ENCODE measurements at regions not wholly inside any gene's neighbourhood (a gene's known extent, or its start where the extent isn't known, plus 50 kb on each side); places are given as distances from the start of the nearest gene placed in this dataset.

DNA sequence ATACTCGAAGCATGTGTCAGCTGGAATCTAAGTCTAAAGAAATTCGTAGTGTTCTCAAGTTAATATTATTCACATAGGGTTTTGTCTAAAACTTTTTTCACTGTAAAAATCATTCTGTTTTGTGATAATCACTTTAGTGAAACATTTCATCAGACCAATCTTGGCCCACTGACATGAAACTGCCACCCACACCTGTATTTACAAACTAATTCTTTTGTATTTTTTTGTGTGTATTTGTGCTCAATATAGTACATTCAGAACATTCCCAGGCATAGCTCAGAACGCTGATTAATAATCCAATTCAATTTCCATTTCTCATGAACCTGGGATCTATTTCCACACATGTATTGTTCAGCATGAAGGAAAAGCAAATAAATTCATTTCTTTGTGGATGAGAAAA is 191.7 kb downstream of the RASSF9 start:
- H3K27me3 ChIP-seq (ENCODE audit: insufficient read depth, low read length): no peaks in the 10 kb centered on the region
- H3K4me1 ChIP-seq (ENCODE audit: insufficient read depth, low read length): no peaks in the 10 kb centered on the region
- no peaks in the 10 kb centered on the region for H3K9me3 ChIP-seq (ENCODE audit: low read depth, low read length)
- H3K4me3 ChIP-seq (ENCODE audit: low read length): no peak overlapping the region

DNA sequence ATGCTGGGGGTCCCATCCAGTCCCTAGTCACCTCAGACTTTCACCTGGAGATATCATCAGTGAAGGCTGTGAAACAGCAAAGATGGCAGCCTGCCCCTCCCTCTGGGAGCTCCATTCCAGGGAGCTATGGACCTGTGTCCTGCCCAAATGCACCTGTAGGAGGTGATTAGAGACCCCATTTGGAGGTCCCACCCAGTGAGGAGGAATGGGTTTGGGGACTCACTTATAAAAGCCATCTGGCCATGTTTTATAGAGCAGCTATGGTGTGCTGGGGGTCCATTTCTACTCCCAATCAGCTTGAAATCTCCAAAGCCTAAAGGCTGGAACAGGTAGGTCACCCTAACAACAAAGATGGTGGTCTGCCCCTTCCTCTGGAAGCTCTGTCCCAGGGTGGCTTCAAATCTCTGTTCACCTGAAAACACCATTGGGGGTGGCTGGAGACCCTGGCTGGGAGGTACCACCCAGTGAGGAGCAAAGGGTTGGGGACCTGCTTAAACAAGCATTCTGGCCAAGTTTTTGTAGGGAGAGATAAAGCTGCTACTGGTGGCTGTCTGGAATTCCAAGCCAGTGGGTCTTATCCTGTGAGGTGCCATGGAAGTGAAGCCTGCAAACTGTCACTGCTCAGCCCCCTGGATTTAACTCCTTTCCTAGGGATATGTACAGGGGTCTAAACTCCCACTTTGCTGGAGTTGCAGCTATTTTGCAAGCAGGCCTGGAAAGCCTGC is 182.3 kb downstream of the RASSF9 start:
- Histone ChIP-seq H3K4me1 (ENCODE audit: insufficient read depth, low read length) (no peaks in the 10 kb centered on the region), H3K4me3 (ENCODE audit: low read length) (no peak overlapping the region), H3K9me3 (ENCODE audit: low read depth, low read length) (peaks cover 8% of the 10 kb centered on the region), H3K27me3 (ENCODE audit: insufficient read depth, low read length) (no peaks in the 10 kb centered on the region)

DNA sequence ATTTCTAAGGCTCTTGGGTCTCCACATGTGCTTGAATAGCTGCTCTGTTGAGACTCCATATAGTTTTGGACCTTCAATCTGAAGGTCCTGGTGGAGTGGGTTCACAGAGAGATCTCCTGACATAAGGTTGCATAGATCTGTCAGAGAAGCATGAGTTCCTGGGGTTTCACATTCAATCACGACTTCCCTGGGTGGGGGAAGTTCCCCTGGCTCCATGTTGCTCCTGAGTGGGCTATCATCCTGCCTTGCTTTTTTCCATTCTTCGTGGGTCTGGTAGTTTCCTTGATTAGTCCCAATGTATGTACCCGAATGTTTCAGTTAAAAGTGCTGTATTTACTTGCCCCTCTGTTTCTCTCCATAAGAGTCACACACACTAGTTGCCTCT is 181.8 kb downstream of the RASSF9 start:
- no peak overlapping the region for H3K4me3 ChIP-seq (ENCODE audit: low read length)
- H3K27me3 ChIP-seq (ENCODE audit: insufficient read depth, low read length): no peaks in the 10 kb centered on the region
- no peaks in the 10 kb centered on the region for H3K4me1 ChIP-seq (ENCODE audit: insufficient read depth, low read length)
- H3K9me3 ChIP-seq (ENCODE audit: low read depth, low read length): peaks cover 8% of the 10 kb centered on the region

DNA sequence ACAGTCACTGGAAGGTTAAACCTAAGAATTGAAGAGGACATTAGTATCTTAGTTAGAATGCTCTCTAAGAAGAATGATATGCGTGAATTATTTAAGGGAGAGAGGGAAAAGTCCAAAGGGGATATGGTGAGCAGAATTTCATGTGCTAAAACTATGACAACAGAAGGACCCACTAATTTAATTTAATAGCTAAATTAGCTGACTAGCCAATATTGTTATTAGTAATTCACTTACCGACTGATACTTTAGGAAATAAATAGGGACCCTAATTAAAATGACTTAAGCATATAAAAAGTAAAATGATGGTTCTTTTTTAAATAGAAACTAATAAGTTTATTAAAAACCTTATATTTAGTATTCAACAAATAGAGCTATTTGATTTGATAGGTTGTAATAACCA is 179.6 kb downstream of the RASSF9 start:
- Histone ChIP-seq H3K9me3 (ENCODE audit: low read depth, low read length) (no peaks in the 10 kb centered on the region), H3K4me3 (ENCODE audit: low read length) (no peak overlapping the region), H3K4me1 (ENCODE audit: insufficient read depth, low read length) (no peaks in the 10 kb centered on the region), H3K27me3 (ENCODE audit: insufficient read depth, low read length) (no peaks in the 10 kb centered on the region)

DNA sequence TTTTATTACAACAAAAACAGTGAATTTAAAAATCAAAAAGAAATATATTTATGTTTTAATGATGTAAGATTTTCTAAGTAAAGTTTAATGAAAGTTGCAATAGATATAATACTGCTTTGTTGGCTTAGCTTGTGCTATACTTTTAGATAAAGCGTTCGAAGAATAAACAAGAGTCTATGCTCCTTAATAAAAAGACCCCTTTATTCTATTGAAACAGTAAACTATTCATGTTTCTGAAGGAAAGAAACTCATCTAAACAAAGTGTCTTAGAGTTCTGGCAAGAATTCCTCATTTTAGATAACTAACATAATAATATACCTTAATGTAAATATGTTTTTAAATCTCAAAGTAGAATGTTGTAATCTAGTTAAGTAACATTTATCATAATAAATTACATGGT is 179.0 kb downstream of the RASSF9 start:
- Histone ChIP-seq H3K4me3 (ENCODE audit: low read length) (no peak overlapping the region), H3K9me3 (ENCODE audit: low read depth, low read length) (no peaks in the 10 kb centered on the region), H3K4me1 (ENCODE audit: insufficient read depth, low read length) (no peaks in the 10 kb centered on the region), H3K27me3 (ENCODE audit: insufficient read depth, low read length) (no peaks in the 10 kb centered on the region)

DNA sequence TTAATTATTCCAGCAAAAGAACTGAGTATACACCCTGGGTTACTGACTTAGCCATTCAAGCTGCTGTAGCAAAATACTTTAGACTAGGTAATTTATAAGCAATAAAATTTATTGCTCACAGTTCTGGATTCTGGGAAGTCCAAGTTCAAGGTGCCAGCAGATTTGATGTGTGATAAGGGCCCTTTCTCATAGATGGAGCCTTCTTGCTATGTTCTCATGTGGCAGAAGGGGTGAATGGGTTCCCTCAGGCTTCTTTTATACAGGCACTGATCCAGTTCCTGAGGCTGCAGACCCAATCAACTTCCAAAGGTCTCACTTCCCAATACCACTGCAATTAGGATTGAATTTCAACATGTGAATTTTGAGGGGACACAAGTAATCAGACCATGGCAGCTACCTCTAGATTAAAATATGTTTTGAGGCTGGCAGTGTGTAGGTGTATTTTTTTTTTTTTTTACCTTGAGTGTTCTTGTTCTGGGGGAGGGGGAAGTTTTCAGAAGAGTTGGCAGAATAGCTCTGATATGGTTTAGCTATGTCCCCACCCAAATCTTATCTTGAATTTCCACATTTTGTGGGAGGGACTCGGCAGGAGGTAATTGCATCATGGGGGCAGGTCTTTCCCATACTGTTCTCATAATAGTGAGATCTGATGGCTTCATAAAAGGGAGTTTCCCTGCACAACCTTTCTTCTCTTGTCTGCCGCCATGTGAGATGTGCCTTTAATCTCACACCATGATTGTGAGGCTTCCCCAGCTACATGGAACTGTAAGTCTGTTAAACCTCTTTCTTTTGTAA is 178.2 kb downstream of the RASSF9 start:
- no peaks in the 10 kb centered on the region for H3K4me1 ChIP-seq (ENCODE audit: insufficient read depth, low read length)
- H3K4me3 ChIP-seq (ENCODE audit: low read length): no peak overlapping the region
- no peaks in the 10 kb centered on the region for H3K9me3 ChIP-seq (ENCODE audit: low read depth, low read length)
- H3K27me3 ChIP-seq (ENCODE audit: insufficient read depth, low read length): no peaks in the 10 kb centered on the region

DNA sequence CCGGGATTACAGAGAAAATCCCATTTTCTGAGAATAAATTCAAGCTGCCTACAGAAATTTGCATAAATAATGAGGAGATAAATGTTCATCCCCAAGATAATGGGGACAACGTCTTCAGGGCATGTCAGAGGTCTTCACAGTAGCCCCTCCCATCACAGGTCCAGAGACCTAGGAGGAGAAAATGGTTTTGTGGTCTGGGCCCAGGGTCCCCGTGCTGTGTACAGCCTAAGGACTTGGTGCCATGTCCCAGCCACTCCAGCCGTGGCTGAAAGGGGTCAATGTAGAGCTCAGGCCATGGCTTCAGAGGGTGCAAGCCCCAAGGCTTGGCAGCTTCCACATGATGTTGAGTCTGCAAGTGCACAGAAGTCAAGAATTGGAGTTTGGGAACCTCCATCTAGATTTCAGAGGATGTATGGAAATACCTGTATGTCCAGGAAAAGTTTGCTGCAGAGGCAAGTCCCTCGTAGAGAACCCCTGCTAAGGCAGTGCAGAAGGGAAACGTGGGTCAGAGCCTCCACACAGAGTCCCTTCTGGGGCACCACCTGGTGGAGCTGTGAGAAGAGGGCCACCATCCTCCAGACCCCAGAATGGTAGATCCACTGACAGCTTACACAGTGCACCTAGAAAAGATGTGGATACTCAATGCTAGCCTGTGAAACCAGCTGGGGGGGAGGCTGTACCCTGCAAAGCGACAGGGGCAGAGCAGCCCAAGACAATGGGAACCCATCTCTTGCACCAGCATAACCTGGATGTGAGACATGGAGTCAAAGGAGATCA is 176.3 kb downstream of the RASSF9 start:
- Histone ChIP-seq H3K27me3 (ENCODE audit: insufficient read depth, low read length) (no peaks in the 10 kb centered on the region), H3K4me3 (ENCODE audit: low read length) (no peak overlapping the region), H3K9me3 (ENCODE audit: low read depth, low read length) (no peaks in the 10 kb centered on the region), H3K4me1 (ENCODE audit: insufficient read depth, low read length) (no peaks in the 10 kb centered on the region)

DNA sequence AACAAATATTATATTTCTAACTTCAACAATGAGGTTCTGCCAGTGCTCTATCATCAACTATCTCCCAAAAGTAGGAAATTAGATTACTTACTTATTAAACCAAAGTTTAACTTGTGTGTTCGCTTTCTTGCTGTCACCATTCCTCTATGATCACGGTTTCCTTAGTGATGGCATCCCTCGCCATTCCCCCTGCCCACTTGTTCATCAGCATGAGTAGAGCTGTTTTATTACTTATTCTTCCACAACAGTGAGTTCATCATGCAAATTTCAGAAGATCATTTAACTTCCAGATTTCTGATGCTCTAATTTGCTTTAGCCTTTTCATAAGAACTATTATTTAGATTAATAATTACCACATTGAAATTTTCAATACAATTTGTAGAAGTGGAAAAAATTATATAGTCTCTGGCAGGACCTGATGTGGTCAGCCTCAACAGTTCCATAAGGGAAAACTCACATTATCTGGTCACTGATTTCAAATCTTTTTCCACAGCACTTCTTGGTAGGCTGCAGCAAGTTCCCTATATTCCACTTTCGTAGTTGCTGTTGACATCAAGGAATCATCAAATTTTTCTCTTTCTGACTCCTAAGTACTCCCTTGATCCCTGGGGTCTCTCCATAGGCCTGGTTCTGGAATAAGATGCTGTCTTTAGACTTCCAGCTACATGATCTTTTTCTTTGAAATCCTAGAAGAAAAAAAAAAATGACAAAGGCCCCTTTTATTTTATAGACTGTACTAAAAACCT is 174.6 kb downstream of the RASSF9 start:
- no peak overlapping the region for H3K4me3 ChIP-seq (ENCODE audit: low read length)
- no peaks in the 10 kb centered on the region for H3K9me3 ChIP-seq (ENCODE audit: low read depth, low read length)
- no peaks in the 10 kb centered on the region for H3K27me3 ChIP-seq (ENCODE audit: insufficient read depth, low read length)
- H3K4me1 ChIP-seq (ENCODE audit: insufficient read depth, low read length): no peaks in the 10 kb centered on the region

DNA sequence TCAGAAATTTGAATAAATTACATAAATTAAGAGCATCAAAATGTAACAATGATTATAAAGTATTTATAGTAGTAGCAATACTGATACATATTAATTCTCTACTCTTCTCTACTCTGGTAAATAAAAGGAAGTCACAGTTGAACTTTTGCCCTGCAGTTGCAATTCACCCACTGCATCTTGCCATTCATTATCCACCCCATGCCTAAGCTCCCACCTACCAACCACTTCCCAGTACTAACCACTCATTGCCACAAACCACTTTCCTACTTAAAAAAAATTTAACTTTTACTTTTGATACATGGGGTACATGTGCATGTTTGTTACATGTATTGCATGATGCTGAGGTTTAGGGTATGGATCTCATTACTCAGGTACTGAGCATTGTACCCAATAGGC is 174.0 kb downstream of the RASSF9 start:
- no peak overlapping the region for H3K4me3 ChIP-seq (ENCODE audit: low read length)
- no peaks in the 10 kb centered on the region for H3K4me1 ChIP-seq (ENCODE audit: insufficient read depth, low read length)
- H3K27me3 ChIP-seq (ENCODE audit: insufficient read depth, low read length): no peaks in the 10 kb centered on the region
- no peaks in the 10 kb centered on the region for H3K9me3 ChIP-seq (ENCODE audit: low read depth, low read length)

DNA sequence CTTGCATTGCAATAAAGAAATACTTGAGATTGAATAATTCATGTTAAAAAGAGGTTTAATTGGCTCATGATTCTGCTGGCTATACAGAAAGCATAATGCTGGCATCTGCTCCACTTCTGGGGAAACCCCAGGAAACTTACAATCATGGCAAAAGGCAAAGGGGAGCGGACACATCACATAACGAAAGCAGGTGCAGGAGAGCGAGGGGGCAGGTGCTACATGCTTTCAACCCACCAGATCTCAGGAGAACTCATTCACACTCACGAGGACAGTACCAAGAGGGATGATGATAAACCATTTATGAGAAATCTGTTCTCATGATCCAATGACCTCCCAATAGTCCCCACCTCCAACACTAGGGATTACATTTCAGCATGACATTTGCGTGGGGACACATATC is 172.6 kb downstream of the RASSF9 start:
- H3K4me3 ChIP-seq (ENCODE audit: low read length): no peak overlapping the region
- H3K9me3 ChIP-seq (ENCODE audit: low read depth, low read length): no peaks in the 10 kb centered on the region
- no peaks in the 10 kb centered on the region for H3K4me1 ChIP-seq (ENCODE audit: insufficient read depth, low read length)
- H3K27me3 ChIP-seq (ENCODE audit: insufficient read depth, low read length): no peaks in the 10 kb centered on the region

DNA sequence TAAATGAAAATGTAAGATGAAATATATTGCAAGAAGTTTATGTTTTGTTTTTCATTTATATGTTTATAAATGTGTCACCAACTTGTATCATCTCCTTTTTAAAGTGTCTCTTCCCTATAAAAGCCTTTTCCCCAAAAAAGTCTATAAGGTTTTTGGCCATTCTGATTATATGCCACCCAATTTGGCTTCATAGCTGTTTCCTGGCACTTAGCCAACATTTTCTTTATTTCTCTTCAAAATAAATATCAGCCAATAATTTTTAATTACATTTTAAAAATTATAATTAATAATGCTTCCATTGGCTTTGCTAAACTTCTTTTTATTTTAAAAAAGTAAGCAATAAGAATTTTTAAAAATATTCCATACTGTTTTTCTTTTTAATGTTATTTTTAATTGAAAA is 171.8 kb downstream of the RASSF9 start:
- Histone ChIP-seq H3K4me3 (ENCODE audit: low read length) (no peak overlapping the region), H3K27me3 (ENCODE audit: insufficient read depth, low read length) (no peaks in the 10 kb centered on the region), H3K9me3 (ENCODE audit: low read depth, low read length) (no peaks in the 10 kb centered on the region), H3K4me1 (ENCODE audit: insufficient read depth, low read length) (no peaks in the 10 kb centered on the region)

DNA sequence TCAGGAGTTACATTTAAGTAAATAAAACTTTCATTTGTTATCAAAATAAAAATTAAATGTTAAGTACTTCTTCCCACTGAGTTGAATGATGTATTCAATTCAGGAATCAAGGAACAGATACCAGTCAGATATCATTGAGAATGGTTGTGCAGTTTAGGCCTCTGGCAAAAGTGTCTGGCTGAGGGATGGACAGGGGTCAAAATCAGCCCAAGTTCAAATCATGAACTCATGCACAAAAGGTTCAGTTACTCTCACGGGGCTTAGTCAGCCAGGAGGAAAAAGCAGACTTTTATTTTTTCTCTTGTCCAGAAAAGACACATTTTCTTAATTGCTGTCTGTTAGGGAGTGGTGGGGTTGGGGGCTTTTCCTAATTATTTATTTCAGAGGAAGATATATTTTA is 166.3 kb downstream of the RASSF9 start:
- Histone ChIP-seq H3K9me3 (ENCODE audit: low read depth, low read length) (no peaks in the 10 kb centered on the region), H3K4me1 (ENCODE audit: insufficient read depth, low read length) (no peaks in the 10 kb centered on the region), H3K27me3 (ENCODE audit: insufficient read depth, low read length) (no peaks in the 10 kb centered on the region), H3K4me3 (ENCODE audit: low read length) (no peak overlapping the region)

DNA sequence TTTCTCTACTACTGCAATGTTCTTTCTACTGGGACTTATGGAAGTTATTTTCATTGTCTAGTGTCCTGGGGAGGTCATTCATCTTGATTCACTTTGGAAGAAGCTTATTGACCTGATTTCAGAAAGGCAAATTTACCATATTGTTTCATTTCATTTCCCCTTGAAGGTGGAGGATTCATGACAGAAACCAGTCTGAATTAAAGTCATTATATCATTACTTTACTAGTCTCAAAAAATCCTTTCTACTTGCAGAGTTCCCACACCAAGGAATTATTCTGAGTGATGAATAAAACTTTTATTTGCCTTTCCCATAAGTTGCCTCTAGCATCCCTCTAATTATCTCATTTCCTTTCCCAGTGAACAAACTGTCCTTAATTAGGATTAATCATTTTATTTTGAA is 163.8 kb downstream of the RASSF9 start:
- no peak overlapping the region for H3K4me3 ChIP-seq (ENCODE audit: low read length)
- H3K27me3 ChIP-seq (ENCODE audit: insufficient read depth, low read length): no peaks in the 10 kb centered on the region
- H3K4me1 ChIP-seq (ENCODE audit: insufficient read depth, low read length): no peaks in the 10 kb centered on the region
- H3K9me3 ChIP-seq (ENCODE audit: low read depth, low read length): no peaks in the 10 kb centered on the region

DNA sequence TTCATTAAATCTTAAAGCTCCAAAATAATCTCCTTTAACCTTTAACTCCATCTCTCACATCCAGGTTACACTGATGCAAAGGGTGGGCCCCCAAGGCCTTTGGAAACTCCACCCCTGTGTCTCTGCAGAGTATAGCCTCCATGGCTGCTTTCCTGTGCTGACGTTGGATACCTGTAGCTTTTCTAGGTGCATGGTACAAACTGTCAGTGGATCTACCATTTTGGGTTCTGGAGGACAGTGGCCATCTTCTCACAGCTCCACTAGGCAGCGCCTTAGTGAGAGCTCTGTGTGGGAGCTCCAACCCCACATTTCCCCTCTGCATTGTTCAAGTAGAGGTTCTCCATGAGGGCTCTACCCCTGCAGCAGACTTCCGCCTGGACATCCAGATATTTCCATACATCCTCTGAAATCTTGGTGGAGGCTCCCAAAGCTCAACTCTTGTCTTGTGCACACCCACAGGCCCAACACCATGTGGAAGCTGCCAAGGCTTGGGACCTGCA is 162.2 kb downstream of the RASSF9 start:
- Histone ChIP-seq H3K9me3 (ENCODE audit: low read depth, low read length) (no peaks in the 10 kb centered on the region), H3K4me1 (ENCODE audit: insufficient read depth, low read length) (no peaks in the 10 kb centered on the region), H3K27me3 (ENCODE audit: insufficient read depth, low read length) (no peaks in the 10 kb centered on the region), H3K4me3 (ENCODE audit: low read length) (no peak overlapping the region)

All from mononuclear cell (primary cell).